GM19324 (cell line): ENCODE measurements at regions not wholly inside any gene's neighbourhood (a gene's known extent, or its start where the extent isn't known, plus 50 kb on each side); places are given as distances from the start of the nearest gene placed in this dataset.

Experiments used
- ATAC-seq: cut with Tn5 transposase; IDR thresholded peaks from one replicate; pipeline ENCODE4 v1.9.1; 2021; ENCODE audit warnings: mild to moderate bottlenecking, moderate library complexity; ENCODE audit not compliant: unreplicated experiment, low FRiP score

DNA sequence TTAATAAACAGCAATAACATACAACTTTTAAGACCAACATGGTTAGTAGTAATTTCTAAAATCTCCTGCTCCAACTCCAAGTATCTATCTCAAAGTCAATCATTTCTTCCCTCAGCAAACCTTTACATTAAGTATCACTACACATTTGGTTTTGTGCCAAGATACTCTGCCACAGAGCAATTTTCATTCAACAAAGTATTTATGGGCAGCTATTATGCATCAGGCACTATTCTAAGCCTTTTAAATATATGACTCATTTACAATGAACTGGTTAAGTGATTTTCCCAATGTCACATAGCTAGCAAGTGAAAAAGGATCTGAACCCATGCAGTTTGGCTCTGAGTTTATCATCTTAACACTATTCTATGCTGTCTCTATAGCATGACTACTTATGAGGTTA lies 264.3 kb downstream of the NOL4 start:
- ATAC-seq, result no peak

DNA sequence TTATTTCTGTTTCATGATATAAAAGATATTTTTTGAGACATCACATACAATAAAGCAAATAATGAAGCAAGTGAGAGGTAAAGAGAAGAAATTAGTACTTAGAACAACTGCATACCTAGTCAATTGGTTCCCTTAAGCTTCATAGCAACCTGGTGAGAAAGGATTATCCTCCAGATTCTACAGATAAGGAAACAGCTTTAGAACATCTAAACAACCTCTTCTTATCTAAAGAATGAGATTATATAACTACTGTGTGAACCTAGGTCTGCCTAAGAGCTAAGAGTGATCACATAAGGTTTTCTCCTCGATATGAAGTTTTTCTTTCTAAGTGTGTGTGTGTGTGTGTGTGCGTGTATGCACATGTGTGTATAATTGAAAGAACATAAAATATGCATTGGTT lies 265.1 kb downstream of the NOL4 start:
- no peak for ATAC-seq

DNA sequence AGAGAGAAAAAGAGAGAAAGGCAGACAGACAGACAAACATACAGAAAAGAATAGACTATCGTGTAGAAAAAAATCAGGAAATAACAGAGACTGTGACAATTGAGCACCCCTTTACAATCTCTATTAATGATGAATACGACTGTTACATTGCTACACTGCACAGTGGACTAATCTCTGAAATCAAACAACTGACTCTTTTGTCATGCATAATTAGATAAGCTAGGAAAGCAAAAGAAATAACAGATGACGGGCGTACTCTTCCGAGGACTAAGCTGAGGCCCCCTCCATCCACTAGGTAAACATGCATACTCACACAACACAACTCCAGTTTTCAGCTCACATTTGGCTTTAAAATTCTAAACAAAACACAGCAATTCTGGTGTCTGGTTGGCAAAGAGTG lies 267.0 kb downstream of the NOL4 start:
- no peak for ATAC-seq

DNA sequence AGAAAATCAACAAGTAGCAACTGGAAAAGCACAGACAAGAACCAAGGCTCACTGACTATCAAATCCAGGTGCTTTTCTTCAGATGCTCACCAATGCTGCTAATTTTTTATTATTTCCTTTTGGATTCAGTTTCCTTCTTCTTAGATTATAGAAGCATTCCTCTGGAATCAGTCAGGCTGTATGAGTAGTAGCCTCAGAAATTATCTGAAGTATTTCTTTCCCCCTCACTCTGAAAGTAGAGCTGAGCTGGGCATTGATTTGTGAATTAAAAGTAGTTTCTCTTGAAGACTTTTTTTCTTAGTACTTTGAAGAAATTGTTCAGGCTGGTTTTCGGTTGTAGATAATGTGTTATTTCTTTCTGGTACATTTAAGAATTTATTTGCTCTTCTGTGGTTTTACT lies 273.7 kb downstream of the NOL4 start:
- ATAC-seq, result no peak

DNA sequence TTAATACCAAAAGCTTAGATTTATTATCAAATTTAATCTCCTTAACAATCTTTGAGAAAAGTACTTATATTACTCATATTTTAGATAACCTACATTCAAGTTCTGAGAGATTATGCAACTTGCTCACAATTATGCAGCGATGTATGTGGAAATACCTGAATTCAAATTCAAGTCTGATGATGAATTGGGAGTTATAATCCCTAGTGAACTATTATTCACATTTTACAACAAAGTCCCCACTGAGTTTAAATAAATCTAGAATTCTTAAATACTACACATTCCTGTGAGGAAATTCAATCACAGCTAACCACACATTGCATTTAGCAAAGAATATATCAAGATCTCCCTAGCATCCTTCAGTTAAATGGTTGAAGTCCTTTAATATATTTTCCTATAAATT lies 278.4 kb downstream of the NOL4 start:
- no peak for ATAC-seq

DNA sequence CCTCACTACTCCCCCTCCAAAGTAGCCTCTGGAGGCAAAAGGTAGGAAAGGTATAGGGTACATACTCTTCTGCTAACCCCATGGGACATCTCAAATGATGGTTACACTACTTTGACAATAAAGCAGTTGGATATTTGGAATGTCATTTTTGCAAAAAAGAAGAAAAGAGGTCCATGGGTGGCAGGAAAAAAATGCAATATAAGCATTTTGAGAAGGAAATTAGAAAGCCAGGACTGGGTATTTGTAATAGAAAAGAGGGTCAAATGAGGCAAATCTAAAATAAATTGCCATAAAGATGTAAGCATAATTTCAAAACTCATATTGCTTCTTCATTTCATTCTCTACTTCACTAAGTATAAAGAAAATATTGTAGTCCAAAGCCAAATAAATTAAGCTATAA lies 280.2 kb downstream of the NOL4 start:
- no peak for ATAC-seq

DNA sequence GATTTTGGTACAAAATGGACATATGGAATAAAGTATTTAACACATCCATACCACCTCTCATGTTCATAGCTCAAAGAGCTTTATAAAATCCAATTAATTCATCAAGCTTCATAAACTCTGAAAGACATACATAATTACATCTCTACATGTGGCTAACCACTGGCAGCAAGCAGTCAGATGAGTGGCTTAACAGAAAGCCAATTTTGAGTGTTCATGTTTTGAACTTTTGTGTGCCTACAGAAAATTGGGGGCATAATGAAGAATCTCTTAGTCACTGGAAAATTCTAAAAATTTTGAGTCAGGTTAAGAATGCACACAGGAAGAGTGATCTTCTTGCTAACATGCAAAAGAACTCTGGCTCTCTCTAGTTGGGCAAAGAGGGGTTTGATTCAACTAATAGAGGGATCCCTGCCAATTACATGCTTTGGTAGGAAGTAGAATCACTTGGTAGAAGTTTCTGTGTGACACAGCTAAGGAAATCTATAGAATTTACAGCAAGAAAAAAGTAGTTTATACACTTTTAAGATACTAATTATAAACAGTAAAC lies 287.4 kb downstream of the NOL4 start:
- ATAC-seq, result no peak

DNA sequence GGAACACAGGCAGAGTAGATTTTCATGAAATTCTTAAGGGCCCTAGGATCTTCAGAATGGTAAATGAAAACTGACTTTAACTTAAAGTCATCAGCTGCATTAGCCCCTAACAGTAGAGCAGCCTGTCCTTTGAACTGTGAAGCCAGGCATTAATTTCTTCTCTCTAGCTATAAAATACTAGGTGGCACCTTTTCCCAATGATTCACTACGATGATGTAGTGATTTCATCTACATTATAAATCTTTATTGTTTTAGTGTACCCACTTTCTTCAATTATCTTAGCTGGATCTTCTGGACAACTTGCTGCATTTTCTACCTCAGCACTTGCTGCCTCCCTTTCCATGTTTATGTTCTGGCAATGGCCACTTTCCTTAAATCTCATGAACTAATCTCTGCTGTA lies 290.5 kb downstream of the NOL4 start:
- no peak for ATAC-seq

- no peak for ATAC-seq
Measured at GRCh38 chr18:33928231-33928630, 296.5 kb downstream of the NOL4 start.

- ATAC-seq, result no peak
Measured at GRCh38 chr18:33924576-33924975, 300.1 kb downstream of the NOL4 start.

GRCh38 chr18:33923980-33924379 lies 300.7 kb downstream of the NOL4 start:
- ATAC-seq, result no peak

GRCh38 chr18:33918571-33918970 lies 306.1 kb downstream of the NOL4 start:
- no peak for ATAC-seq

GRCh38 chr18:33916200-33916599 lies 308.5 kb downstream of the NOL4 start:
- ATAC-seq, result no peak

GRCh38 chr18:33914399-33914798 lies 310.3 kb downstream of the NOL4 start:
- no peak for ATAC-seq

GRCh38 chr18:33906046-33906445 lies 318.7 kb downstream of the NOL4 start:
- no peak for ATAC-seq

GRCh38 chr18:33901894-33902512 lies 322.7 kb downstream of the NOL4 start:
- no peak for ATAC-seq

DNA sequence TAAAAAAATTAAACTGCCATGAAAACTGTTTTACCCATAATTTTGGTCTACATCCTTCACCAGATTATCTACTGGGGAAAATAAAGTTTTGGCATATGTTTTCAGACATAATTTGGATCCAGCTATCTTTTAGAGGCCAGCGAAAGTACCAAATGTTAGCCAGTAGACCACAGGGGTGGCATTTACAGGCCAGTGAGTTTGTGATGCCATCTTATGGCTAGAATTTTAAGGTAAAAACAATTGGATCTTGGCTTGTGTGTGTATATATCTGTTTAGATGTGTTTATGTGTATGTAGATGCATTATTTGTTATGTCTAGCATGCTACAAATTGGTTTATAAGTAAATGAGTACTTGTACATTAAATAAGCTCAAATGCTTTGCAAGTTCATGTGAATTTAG lies 322.6 kb downstream of the ASXL3 start:
- no peak for ATAC-seq

- ATAC-seq, result no peak
Measured at GRCh38 chr18:33898427-33898826, 320.4 kb downstream of the ASXL3 start.

DNA sequence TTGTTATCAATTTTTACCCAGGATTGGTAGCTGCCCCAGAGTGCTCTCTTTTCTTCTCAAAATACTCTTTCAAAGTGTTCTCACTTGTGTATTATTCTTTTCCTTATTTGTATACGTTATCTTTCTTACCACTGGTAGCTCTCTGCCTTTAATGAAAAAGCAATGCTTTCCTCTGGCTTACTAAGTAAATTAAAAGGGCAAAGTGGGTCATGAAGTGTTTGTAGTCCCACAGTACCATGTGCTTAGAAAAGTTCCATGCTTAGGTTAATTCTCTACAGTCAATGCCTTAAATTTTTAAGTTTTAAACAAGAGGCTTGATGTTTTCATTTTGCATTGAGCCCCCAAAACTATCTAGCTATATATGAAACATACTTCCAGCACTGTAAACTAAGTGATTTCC lies 300.2 kb downstream of the ASXL3 start:
- no peak for ATAC-seq

GRCh38 chr18:33875029-33875565 lies 297.1 kb downstream of the ASXL3 start:
- ATAC-seq, result no peak

- no peak for ATAC-seq
Measured at GRCh38 chr18:33873112-33873511, 295.1 kb downstream of the ASXL3 start.

- ATAC-seq, result no peak
Measured at GRCh38 chr18:33871363-33872025, 293.5 kb downstream of the ASXL3 start.
